Erythroblast (primary cell): ENCODE measurements at regions not wholly inside any gene's neighbourhood (a gene's known extent, or its start where the extent isn't known, plus 50 kb on each side); places are given as distances from the start of the nearest gene placed in this dataset.
"Not testable (repeated sequence)": the region's sequence is repeated elsewhere in the genome, so short reads cannot be mapped to it uniquely, and the experiment has no call there.

Experiments
- DNase-seq, 2 experiments: peaks; one replicate each; lab custom pipeline; 2025; lab: John Stamatoyannopoulos, UW
- GATA1 ChIP-seq: IDR thresholded peaks from 2 replicates; pipeline ENCODE4 v1.6.1; 2011; ENCODE audit warnings: low read depth, mild to moderate bottlenecking, control low read depth, low read length, moderate library complexity
- POLR2A ChIP-seq: IDR thresholded peaks from 2 replicates; pipeline ENCODE4 v1.6.1; 2011; ENCODE audit warnings: mild to moderate bottlenecking, low read length

DNA sequence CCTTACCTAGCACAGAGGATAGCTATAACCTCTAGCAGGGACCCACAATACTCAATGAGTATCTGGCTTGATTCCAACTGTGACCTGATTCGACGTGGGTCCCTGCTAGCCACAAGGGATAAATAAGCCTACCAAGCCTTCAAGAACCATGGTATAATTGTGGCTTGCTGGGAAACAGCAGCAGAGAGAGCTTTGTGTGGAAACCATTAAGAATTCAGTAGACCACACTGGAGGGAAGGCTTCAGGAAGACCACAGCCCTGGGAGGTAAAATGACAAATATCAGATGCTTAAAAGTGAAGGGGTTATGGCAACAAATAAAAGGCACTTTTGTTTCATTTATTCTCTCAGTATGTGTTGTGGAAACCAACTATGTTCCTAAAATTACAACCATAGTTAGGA lies 82.6 kb upstream of the WIPF1 start:
- no peak for TF ChIP-seq POLR2A

DNA sequence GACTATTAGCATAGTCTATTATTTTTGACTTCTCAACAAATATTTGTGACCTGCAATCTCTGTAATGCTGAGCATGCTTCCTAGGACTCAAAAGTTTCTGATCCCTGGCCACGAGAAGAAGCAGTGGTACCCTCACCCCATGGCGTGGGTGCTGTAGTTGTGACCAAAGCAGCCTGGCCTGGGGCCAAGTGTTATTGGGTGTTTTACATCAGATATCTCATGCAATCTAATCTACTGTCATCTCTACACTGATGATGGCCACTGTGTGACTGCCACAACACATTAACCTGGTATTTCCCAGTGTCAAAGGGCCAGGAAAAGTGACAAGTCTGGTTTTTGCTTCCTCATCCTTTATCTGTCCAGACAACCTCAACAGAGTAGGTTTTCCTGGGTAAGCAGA lies 80.8 kb upstream of the WIPF1 start:
- no peak for DNase-seq
- TF ChIP-seq GATA1 (no peak), POLR2A (no peak)

More for the DNA sequence above, 82.6 kb upstream of the WIPF1 start:
- DNase-seq: no peak

DNA sequence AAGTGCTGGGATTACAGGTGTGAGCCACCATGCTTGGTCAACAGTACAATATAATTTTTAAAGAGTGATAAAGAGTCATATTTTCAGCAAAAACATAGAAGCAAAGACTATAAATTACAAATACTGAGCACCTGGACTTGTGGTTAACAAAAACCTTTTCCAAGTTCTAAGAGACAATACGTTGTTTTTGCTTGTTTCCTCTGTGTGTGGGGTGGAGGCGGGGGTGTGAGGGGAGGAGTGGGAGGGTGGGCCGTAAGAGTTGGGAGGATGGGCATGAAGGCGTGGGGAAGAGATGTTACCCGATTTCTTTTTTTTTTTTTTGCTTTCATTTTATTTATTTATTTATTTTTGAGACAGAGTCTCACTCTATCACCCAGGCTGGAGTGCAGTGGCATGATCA lies 78.0 kb upstream of the WIPF1 start:
- no peak for DNase-seq
- TF ChIP-seq GATA1: no peak
- TF ChIP-seq POLR2A: no peak

DNA sequence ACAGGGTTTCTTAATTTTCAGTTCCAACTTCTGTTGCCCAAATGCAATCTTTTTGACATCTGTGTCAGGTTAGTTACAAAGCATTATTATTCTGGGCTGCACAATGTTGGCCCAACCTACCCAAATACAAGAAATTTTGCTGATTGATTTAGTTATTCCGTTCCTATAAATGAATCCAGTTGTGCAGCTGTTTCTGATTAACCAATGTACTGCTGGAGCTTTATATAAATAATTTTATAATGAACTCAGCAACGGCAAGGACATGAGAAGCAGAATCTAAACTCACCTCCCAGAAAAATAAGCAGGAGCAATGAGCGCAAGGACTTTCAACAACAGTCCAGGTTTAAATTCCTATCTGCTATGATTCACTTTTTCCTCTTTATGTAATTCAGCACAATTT lies 76.3 kb upstream of the WIPF1 start:
- TF ChIP-seq POLR2A (no peak), GATA1 (no peak)
- DNase-seq: no peak

- no peak for DNase-seq
- TF ChIP-seq GATA1 (no peak), POLR2A (no peak)
Observed at GRCh38 chr2:174673440-174673839, 75.8 kb upstream of the WIPF1 start.

GRCh38 chr2:174671532-174671931 lies 73.9 kb upstream of the WIPF1 start:
- not testable (repeated sequence) for DNase-seq

GRCh38 chr2:174670446-174670845 lies 72.8 kb upstream of the WIPF1 start:
- no peak for DNase-seq
- no peak for TF ChIP-seq POLR2A
- no peak for TF ChIP-seq GATA1

- TF ChIP-seq GATA1 (no peak), POLR2A (no peak)
- DNase-seq: no peak
Observed at GRCh38 chr2:174669336-174669735, 71.7 kb upstream of the WIPF1 start.

DNA sequence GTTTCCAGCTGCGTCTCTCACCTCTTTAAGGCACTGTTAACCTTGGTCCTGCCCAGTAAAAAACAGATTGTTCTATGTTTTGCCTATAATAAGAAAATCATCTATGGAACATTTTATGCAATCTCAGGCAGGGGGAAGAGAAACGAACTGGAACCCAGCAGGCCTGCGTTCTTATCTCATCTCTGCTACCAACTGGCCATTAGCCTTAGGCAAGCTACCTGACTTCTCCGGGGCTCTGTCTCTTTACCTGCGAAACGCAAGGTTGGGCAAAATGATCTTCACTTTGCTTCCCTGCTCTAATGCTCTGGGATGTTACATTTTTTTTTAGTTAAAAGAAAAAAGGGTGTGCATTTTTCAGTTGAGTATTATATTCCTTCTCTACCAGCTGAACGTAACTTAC lies 70.5 kb upstream of the WIPF1 start:
- DNase-seq: no peak
- TF ChIP-seq POLR2A (no peak), GATA1 (no peak)

- no peak for DNase-seq
- TF ChIP-seq POLR2A (no peak), GATA1 (no peak)
Observed at GRCh38 chr2:174667250-174667860, 69.8 kb upstream of the WIPF1 start.

- no peak for TF ChIP-seq GATA1
- no peak for TF ChIP-seq POLR2A
- no peak for DNase-seq
Observed at GRCh38 chr2:174666845-174667244, 69.2 kb upstream of the WIPF1 start.

GRCh38 chr2:174666312-174666711 lies 68.7 kb upstream of the WIPF1 start:
- DNase-seq: no peak
- TF ChIP-seq POLR2A (no peak), GATA1 (no peak)

GRCh38 chr2:174664084-174664759 lies 66.6 kb upstream of the WIPF1 start:
- no peak for DNase-seq
- TF ChIP-seq GATA1 (no peak), POLR2A (no peak)

- no peak for DNase-seq
- TF ChIP-seq GATA1 (no peak), POLR2A (no peak)
Observed at GRCh38 chr2:174663550-174663949, 65.9 kb upstream of the WIPF1 start.

DNA sequence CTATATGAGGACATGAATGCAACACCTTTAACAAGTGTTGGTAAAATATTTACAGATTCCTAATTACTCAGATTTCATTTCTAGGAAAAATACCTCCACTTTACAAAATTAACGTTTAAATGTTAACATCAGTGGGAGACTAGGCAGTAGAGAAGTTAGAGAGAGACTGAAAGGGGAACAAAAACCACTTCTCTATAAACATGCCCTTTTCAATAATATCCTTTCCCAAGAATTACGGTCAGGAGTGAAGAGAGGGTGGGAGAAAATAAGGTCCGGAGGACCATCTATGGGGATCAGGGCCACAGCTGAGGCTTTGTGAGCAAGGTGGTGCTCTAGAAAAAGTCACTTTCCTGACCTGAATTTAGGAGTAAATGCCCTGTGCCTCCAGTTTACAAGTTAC lies 65.3 kb upstream of the WIPF1 start:
- no peak for DNase-seq
- TF ChIP-seq GATA1: no peak
- no peak for TF ChIP-seq POLR2A

GRCh38 chr2:174662459-174662858 lies 64.9 kb upstream of the WIPF1 start:
- DNase-seq: no peak
- TF ChIP-seq POLR2A (no peak), GATA1 (no peak)
